ENCODE measurements at regions not wholly inside any gene's neighbourhood (a gene's known extent, or its start where the extent isn't known, plus 50 kb on each side); places are given as distances from the start of the nearest gene placed in this dataset.
"Not testable (repeated sequence)": the region's sequence is repeated elsewhere in the genome, so short reads cannot be mapped to it uniquely, and the experiment has no call there.

GRCh38 chr7:67614843-67615242 is 618.2 kb downstream of the TYW1 start:
- no peak for FAIRE-seq

DNA sequence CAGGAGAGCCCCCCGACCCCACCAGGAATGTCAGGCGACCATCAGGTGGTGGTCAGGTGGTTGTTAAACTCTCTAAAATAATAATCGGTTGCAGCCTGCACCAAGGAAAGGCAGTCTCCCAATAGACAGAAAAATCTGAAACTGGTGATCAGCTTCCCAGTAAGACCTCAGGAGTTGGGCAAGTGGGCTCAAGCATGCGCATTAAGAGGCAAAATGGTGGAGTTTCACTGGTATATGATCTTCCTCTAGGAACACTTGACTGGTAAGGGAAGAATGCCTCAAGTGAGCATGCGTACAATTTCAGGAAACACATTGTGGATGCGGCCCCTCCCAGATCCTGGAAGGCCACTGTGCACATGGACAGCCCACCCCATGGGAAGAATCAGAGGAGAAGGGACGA is 619.9 kb downstream of the TYW1 start:
- no peak for FAIRE-seq

More at GRCh38 chr7:67614843-67615242, 618.2 kb downstream of the TYW1 start:
- no peak for DNase-seq (ENCODE audit: low spot score)

GRCh38 chr7:67618556-67619162 is 622.0 kb downstream of the TYW1 start:
- no peak for FAIRE-seq
- no peak for DNase-seq (ENCODE audit: low spot score)

More for the DNA sequence above, 619.9 kb downstream of the TYW1 start:
- no peak for DNase-seq (ENCODE audit: low spot score)

- DNase-seq (ENCODE audit: low spot score) (peak; percentile 24), FAIRE-seq (no peak)
Observed at GRCh38 chr7:67619175-67619574, 622.5 kb downstream of the TYW1 start.

- DNase-seq (ENCODE audit: low spot score) (no peak), FAIRE-seq (no peak)
Observed at GRCh38 chr7:67620216-67620933, 623.7 kb downstream of the TYW1 start.

DNA sequence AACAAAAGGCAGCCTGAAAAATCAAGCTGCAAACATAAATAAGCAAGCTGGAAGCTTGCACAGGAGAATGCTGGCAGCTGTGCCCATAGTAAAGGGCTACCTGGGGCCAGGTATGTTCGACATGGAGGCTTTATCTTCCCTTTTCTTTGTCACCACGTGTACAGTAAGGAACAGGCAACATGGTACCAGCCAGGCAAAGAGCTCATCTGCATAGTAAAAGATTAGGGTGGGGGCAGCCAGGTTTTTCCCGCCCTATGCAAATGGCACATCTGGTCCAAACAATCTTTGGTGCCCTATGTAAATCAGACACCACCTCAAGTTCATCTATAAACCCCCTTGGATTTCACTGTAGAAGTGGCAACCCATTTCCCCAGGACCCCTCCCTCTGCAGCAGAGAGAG is 625.1 kb downstream of the TYW1 start:
- DNase-seq (ENCODE audit: low spot score) (no peak), FAIRE-seq (no peak)

DNA sequence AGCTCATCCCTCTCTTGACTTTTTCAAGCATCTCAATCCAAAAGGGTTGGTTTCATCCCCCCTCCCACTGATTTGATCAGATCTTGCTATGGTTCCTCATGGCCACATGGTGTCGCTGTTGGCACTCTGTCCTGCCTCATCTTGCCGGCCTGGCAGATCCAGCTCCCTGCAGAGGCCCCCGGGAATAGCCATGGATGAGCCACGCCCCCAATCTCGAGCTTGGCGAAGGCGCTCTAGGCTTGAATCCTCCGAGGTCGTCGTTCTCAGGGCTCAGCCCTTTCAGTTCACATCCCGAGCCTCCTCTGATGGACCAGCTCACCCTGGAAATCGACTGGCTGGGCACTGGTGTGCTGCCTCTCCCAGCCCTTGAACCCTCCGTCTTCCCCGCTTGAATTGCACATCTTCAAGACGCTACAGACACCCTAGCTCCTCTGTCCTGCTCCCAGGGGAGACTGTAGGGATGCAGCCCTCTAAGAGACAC is 628.7 kb downstream of the TYW1 start:
- DNase-seq (ENCODE audit: low spot score) (peak; percentile 88), FAIRE-seq (peak; percentile 69)

- FAIRE-seq: no peak
Observed at GRCh38 chr7:67631476-67631875, 634.8 kb downstream of the TYW1 start.

GRCh38 chr7:67635271-67635670 is 638.6 kb downstream of the TYW1 start:
- DNase-seq (ENCODE audit: low spot score): no peak
- no peak for FAIRE-seq

More at GRCh38 chr7:67631476-67631875, 634.8 kb downstream of the TYW1 start:
- no peak for DNase-seq (ENCODE audit: low spot score)

DNA sequence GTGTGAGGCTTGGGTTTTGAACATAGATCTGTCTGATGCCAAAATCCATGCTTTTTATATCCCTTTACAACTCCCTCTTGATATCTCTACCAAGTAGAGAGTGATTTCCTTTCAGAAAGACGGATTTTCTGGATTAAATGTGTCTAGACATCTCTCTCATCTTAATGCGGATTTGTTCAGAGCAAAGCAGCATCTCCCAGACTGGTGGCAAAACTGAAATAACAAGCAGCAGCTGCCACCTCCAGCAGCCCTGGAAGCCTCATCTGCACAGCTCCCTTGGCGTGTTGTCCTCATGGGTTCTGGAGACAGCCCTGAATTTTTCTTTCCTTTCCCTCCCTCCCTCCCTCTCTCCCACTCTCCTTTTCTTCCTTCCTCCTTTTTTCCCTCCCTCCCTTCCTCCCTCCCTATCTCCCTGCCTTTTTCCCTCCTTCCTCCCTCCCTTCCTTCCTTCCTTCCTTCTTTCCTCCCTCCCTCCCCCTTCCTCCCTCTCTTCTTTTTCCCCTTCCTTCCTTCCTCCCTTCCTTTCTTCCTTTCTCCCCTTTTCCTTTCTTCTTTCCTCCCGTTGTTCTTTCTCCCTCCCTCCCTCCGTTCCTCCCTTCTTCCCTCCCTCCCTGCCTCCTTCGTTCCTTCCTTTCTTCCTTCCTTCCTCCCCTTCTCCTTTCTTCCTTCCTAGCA is 639.9 kb downstream of the TYW1 start:
- FAIRE-seq (no peak), DNase-seq (ENCODE audit: low spot score) (no peak)

GRCh38 chr7:67637023-67637358 is 640.4 kb downstream of the TYW1 start:
- DNase-seq (ENCODE audit: low spot score) (peak; percentile 28), FAIRE-seq (no peak)

DNA sequence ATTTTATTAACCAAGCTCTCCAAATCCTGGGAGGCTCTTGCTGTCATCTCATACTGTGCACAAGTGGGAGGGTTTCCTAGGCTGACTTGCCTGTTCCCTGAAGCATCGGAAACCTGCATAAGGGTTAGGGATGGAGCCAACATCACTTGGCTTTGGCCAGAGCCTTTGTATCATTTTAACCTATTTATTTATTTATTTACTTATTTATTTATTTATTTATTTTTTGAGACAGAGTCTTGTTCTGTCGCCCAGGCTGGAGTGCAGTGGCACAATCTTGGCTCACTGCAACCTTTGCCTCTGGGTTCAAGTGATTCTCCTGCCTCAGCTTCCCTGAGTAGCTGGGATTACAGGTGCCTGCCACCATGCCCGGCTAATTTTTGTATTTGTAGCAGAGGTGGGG is 645.9 kb downstream of the TYW1 start:
- DNase-seq (ENCODE audit: low spot score); FAIRE-seq: not testable (repeated sequence)

GRCh38 chr7:67644151-67644550 is 647.5 kb downstream of the TYW1 start:
- no peak for FAIRE-seq
- DNase-seq (ENCODE audit: low spot score): no peak

DNA sequence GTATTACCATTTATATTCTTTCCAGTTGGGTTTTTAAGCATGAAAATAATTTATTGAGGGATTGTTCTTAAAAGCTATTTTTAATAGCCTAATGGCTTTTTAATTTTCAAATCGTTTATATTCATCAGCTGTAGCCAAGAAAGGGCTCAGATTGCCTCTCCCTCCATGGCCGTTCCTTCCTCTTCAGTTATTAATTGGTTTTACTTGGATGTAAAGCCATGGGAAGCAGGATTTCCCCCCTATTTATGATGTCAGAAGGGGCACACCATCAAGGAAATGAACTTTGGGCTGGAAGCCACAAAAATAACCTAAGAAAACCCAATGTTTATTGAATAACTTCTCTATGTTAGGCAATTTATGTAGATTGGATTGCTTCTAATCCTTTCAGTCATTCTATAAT is 656.3 kb downstream of the TYW1 start:
- FAIRE-seq: no peak
- DNase-seq (ENCODE audit: low spot score): no peak

GRCh38 chr7:67653856-67654454 is 657.3 kb downstream of the TYW1 start:
- DNase-seq (ENCODE audit: low spot score) (no peak), FAIRE-seq (no peak)

DNA sequence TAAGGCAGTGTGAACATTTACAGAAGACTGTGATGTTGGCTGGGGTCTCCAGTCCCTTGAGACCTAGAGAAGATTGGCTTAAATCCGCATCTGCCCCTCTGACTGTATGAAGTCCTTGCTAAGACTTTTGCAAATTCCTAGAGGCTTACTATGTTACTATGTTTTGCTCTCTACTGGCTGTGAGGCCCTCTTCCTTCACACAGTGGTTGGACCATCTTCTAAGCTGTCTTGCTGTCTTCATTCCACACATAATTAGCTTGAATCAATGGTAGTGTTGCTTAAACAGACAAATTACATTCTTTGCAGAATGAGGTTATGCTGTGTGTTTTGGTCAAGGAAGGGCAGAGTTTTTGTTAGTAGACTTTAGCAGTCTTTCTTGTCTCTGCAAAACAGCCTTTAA is 658.0 kb downstream of the TYW1 start:
- DNase-seq (ENCODE audit: low spot score): no peak
- FAIRE-seq: no peak

DNA sequence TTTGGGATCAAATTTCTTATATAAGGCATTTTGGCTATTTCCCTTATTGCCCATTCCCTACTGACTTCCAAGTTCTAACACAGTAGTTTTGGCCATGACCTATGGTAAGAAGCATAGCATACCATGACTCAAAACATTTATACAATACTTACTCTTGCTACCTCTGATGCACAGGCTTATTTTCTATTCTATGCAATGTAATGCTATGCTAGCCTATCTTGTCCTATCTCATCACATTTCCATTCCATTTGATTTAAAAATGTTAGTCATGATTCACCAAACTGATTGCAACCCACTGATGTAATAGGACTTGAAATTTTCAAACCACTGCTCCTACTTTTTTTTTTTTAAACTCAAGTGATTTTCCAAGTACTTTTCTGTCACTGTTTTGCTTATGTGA is 658.5 kb downstream of the TYW1 start:
- DNase-seq (ENCODE audit: low spot score) (no peak), FAIRE-seq (no peak)

- FAIRE-seq: no peak
- DNase-seq (ENCODE audit: low spot score): peak; percentile 6
Observed at GRCh38 chr7:67659091-67659490, 662.5 kb downstream of the TYW1 start.

GRCh38 chr7:67662804-67663203 is 666.2 kb downstream of the TYW1 start:
- FAIRE-seq: no peak
- DNase-seq (ENCODE audit: low spot score): no peak

- DNase-seq (ENCODE audit: low spot score) (no peak), FAIRE-seq (no peak)
Observed at GRCh38 chr7:67663644-67664043, 667.0 kb downstream of the TYW1 start.

- not testable (repeated sequence) for FAIRE-seq; DNase-seq (ENCODE audit: low spot score)
Observed at GRCh38 chr7:67666359-67666758, 669.7 kb downstream of the TYW1 start.

DNA sequence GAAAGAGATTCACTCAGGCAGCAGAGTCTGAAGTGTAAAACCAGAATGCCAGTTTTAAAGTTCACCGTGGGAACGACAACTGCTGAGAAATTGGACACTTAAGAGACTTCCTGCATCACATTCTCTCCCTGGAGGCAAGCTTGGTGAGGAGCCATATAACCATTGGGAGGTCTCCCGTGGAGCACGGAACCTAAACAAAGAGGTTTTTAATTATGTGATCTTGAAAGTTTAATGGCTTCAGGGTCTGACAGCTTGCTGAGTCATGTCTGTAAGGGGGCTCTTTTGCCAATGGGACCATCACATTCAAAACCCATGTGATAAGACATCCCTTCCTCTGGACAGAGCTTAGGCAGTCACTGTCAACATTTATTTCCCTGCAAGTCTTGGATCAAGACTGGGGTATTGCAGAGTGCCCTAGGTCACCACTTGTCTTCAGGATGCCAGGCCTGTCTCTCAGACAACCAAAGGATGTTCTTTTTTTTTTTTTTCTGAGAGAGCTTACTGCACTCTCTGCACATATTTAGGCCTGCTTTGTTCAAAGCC is 674.4 kb downstream of the TYW1 start:
- DNase-seq (ENCODE audit: low spot score): no peak

More for the DNA sequence above, 674.4 kb downstream of the TYW1 start:
- FAIRE-seq: no peak

Data from urothelium cell line (cell line).